HG02623 (cell line): ENCODE measurements at regions not wholly inside any gene's neighbourhood (a gene's known extent, or its start where the extent isn't known, plus 50 kb on each side); places are given as distances from the start of the nearest gene placed in this dataset.
"Not testable (repeated sequence)": the region's sequence is repeated elsewhere in the genome, so short reads cannot be mapped to it uniquely, and the experiment has no call there.

Experiments
- ATAC-seq: cut with Tn5 transposase; IDR thresholded peaks from one replicate; pipeline ENCODE4 v1.9.1; 2021; ENCODE audit warnings: moderate library complexity; ENCODE audit not compliant: unreplicated experiment

DNA sequence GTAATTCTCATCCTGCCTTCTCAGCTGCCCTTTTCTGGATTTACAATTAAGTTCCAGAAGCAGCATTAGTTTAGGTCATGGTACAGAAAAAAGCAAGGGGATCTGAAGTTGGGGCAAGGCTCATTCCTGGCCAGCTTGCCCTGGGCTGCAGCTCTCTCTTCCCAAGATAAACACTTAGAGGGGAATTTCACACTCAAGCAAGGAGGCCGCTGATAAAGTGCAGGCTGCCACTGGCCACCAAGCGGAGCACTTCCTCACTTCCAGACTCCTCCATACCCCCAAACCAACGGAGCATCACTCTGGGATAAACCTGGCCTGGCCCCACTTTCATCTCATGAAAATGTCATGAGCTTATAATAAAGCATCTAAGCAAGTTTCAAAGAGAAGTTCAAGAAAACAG lies 445.5 kb upstream of the MKI67 start:
- ATAC-seq: no peak

DNA sequence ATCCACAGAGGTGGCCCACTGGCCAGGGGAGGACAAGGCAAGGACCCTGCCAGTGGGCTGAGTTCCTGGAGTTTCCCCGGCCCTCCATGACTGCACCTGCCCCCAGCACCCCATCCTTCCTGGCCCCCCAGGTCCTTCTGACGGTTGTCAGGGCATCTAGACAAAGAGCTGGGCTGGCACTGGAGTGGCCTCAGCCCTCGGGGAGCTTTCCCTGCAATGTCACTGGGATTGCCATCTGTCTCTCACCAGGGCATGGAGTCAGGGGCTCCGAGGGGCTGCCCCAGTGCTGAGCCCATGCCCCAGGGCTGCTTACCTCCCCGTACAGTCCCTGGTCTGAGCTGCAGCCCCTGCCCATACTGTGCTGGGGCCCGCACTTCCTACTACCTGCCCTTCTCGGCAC lies 446.5 kb upstream of the MKI67 start:
- no peak for ATAC-seq

DNA sequence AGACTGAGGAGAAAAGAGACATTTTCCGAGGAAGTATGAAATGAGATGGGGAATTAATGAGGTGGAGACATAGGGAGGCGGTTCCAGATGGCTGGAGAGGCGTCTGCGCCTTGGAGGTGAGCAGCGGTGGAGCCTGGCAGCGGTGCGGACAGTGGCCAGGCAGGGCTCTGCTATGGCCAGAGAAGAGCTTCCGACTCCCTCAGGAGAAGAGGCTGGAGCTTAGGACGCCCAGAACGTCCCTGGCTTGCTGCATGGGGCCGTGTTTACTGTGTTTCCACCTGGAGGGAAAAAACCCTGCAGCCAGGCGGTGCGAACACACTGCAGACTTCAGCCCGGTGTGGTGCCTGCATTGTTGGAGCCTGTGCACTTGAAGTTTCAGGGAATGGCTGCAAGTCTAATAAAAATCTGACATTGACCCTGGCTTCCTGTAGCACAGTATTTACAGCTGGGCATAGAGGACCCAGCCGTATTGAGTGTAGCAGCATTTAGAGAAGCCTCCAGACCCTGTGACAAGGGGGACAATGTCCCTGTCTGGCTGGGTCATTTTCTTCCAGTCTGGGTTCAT lies 447.1 kb upstream of the MKI67 start:
- no peak for ATAC-seq

DNA sequence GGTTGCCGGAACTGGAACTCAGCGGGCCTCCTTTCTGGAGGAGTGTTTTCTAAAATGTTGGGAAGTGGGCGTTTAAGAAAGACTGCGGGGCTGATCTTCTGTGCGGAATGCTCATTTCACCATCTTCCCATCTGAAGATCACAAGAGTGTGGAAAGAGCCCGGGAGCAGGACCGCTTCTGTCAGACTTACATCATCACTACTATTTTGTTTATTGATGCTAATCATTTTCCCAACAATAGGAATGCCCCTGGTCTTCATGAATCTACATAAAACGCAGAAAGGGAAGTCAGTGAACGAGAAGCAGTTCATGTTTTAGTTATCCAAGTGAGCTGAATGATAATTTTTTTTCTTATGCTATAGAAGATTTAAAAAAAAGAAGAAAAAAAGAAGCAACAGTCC lies 447.8 kb upstream of the MKI67 start:
- no peak for ATAC-seq

DNA sequence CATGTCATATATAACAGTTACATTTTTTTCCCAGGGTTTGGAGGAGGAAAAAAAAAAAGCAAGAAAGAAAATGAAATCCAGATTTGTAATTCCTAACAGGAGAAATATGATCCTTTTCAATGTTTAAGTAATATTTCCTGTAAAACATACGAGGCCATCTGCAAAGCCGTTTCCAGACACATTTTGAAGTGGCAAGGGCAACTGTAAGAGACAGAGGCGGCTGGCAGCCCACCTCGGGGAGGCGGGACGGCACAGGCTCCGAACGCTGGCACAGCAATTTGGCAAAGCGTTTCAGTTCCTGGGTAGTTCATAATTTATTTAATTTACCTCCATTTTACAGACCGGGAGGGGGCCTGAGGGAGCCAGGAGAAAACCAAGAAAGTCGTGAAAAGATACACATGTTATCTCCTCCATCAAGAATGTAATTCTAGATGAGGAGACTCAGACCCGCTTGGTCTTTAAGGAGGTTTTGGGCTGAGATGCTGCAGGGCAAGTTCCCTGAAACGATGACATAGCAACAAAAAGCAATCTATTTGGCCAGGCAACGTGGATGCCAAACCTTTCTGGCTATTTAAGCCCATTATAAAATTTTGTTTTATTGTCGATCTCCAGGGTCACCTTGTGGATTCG lies 448.5 kb upstream of the MKI67 start:
- no peak for ATAC-seq

DNA sequence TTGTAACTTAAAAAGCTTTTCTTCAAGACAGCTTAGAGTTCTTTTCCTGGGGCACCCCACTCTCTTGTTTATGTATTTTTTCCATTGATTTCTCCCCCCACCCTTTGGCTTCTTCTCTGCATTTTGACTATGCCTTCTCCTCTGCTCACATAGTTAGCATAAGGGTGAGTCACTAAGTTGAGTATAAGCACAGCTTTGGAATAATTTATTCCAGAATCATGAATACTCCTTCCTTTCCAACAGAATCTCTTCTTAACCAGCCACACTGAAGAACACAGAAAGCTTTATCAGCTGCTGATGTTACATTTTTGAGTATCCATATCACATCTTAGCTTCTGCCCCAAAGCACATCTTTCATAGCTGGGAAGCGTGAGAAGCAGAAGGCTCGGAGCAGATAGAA lies 449.5 kb upstream of the MKI67 start:
- ATAC-seq: no peak

DNA sequence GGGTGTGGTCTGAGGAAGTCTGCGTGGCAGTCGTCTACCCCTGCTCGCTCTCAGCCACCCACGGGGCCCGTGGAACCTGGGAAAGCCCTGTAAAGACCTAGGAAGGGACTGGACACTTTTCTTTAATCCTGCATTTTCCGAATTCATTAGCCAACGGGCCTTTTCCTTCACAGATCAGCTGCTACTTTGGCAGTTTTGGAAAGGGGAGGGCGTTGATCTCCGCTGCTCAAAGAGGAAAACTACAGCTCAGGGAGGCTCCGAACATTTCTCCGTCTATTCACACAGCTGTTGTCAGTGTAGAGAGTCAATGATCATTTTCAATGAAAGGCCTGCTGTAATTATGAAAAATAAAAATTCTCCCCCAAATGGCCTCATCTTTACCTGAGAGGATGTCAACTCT lies 450.1 kb upstream of the MKI67 start:
- no peak for ATAC-seq

DNA sequence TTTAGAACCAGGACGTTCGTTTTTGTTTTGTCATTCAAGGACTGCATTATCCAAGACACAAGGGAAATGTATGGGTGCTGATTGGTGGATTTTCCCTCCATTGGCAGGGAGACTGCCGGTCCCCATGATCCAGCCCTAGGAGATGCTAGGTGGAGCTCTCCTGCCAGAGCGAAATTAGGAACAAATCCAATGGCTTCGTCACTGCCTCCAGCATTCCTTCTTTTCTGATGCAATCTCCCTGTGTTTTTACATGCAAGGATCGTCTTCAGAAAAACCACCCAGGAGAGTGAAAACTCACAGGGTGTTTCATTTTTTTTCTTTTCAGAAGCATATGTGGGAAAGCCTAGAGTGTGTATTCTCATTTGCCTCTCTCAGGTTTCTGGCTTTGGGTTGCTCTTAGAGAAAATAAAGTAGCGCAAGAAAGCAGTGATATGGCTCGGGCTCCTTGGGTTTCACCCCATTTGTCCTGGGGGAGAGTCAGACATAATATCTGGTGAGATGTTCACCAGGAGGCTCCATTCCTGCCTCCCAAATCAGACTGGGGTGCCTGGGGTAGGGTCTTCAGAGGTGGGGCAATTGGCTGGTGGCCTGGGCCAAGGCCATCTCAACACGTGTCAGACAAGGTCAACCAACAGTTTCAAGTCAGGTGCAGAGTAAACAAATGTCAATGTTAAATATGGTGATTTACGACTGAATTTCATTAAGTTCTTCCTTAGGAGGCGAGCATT lies 450.9 kb upstream of the MKI67 start:
- no peak for ATAC-seq

DNA sequence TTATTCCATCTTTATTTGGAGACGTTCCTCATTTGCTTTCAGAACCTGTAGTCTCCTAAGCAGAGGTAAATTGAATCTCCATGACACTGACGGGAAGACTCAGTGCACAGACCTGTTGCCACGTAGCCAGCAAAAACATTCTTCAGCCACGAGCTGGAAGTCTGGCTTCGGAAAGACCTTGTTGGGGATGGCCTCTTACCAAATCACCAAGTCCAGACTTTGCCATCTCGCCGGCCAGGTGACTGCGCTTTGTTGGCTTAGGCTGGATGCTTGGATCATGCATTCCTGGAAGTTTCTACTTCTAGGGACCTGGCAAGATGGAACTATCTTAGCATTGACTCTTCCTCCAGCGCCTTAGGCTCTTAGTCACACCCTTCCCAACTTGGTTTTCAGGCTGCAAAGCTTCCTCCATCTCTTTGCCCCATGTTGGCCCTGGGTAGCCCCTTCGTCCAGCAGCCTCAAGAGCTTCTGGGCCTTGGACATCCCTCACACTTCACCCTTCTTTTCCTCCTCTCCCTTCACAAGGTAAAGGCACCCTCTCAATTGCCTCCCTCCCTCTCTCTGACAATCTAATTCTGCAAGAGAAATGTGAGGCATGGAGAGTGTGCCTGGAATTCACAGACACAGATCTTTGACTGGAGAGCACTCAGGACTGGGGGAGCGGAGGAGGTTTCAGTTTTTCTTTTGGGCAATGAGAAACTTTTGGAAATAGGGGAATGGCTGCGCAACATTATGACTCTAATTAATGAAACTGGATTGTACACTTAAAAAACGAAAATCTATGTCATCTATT lies 451.9 kb upstream of the MKI67 start:
- no peak for ATAC-seq

DNA sequence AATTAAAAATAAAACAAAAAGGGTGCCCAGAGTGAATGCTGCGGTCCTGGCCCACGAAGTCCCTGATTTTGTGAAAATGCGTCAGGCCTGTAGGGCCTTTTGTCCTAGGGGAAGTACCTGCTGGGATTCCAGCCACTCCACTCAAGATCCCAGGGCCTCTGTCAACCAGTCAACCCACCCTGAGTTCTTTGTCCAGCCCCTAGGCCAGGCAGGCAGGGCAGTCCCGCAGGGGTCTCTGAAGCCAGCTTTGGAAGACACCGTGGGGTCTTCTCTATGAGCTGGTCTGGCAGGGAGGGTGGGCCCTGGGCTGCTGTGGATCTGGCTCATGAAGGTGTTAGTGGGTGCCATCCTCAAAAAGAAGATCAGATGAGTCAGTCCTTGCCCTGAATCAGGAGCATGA lies 452.5 kb upstream of the MKI67 start:
- no peak for ATAC-seq

DNA sequence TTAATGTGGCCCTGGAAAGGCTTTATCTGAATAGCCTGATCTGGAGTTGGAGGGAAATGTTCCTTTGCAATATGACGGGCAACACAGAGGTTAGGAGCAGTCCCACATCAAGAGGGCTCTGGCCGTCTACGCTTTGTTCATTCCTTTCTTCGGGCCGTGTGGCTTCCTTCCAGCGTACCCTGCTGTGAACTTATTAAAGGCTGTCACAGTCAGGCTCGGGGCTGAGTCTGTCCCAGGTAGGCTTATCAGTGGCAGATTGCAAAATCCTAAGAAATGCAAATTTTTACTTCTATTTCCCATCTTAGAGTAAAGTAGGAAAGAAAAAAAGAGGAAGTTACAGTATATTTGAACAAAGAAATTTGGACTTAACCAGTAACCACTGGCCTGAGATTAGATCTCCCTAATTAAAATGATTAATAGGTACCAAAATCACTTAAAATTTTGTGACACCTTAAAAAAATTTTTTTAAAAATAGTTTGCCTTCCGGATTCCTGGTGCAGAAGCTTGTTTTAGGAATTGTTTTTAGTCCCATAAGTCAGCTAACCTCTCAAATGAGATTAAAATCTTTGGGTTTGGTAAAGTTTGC lies 453.1 kb upstream of the MKI67 start:
- no peak for ATAC-seq

DNA sequence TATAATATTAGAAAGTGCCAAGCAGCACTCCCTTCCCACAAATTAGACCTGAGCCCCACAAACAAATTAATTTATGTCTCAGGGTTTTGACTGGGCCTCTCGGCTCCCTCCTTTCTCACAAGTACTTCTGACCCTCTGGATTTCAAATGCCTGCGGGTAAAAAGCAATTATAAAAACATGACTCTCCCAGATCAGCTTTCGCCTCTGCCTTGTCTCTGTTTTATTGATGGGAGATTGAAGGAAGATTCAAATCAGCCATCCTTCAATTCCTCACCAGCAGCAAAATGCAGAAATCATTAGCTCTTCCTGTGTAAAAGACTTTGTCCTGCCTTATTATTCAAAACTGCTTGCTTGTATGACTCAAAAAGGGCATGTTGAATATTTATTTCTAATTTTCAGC lies 453.7 kb upstream of the MKI67 start:
- ATAC-seq: no peak

DNA sequence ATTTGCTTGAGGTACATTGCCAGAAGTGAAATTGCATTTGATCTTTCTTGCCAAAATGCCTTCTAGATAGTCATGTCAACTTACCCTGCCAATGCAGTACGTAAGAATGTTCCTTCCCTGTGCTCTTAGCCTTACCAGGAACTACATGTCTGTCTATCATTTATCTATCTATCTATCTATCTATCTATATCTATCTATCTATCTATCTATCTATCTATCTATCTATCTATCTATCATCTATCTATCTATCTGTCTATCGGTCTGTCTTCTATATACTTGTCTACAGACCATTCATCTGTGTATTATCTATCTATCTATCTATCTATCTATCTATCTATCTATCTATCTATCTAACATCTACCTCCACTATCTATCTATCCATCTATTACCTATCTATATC lies 456.9 kb upstream of the MKI67 start:
- ATAC-seq: not testable (repeated sequence)

DNA sequence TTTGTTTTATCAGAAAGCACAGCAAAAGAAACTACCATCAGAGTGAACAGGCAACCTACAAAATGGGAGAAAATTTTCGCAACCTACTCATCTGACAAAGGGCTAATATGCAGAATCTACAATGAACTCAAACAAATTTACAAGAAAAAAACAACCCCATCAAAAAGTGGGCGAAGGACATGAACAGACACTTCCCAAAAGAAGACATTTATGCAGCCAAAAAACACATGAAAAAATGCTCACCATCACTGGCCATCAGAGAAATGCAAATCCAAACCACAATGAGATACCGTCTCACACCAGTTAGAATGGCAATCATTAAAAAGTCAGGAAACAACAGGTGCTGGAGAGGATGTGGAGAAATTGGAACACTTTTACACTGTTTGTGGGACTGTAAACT lies 460.4 kb upstream of the MKI67 start:
- ATAC-seq: not testable (repeated sequence)

DNA sequence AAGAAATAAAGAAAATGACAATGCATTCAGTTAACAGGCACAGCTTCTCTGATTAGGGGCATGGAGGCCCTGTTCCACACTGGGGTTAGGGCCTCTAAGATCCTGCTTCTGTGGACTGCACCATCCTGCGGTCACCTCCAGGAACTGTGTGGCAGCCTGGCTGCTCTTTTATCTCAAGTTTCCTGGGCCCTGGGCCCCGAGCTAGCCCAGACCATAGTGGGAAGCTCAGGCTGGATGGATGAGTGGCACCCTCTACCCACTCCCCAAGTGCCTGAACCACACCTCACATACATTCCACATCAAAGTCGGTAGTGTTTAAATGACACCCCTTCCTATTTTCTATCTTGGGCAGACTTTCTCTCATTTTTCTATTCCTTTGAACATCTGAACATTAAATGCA lies 461.5 kb upstream of the MKI67 start:
- ATAC-seq: no peak

DNA sequence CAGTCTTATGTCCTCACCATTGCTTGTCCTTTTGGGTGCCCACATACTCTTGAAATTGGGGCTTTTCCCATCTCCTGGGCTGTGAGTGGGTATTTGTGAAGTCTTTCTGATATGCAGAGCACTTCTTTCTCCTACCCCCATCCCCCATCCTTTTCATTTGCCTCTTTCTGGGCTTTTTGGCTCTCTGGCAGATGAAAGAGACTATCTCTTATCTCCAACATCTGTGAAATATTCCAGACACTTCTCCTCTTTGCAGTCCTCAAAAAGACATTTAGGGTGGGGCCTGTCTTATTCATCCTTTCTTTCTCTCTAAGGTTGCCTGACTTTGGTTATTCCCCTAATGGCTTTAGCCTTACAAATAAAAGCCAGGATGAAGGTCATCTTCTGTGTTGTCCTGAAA lies 462.2 kb upstream of the MKI67 start:
- ATAC-seq: no peak

DNA sequence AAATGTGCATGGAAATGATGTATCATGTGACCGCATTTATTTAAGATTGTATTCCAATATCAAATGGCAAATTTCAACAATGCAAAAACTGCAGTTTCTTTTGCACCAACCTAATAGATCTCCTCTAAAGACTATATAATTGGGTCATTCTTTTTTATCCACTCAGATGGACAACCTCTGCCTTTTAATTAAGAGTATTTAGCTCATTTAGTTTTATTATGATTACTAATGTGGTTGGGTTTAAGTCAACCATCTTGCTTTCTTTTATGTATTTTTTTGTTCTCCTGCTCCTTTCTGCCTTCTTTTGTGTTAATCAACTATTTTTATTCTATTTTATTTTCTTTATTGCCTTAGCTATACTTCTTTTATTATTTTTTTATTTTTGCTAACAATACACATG lies 468.5 kb upstream of the MKI67 start:
- no peak for ATAC-seq

DNA sequence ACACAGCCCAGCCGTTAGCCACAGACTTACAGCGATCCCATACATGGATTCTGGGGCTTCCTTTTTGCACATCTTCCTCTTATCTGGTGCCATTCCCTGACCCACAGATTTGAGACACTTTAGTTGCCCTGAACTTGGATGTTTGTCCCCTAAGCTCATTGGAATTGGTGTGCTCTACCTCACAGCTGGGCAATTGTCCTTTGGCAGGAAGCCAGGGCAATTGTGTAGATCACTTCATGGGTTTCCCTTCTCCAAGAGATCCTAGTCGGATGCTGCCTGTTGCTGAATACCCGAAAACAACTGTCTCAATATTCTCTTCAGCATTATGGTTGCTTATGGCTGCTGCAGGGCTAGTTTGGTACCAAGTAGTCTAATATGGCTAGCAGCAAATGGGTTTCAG lies 470.7 kb upstream of the MKI67 start:
- no peak for ATAC-seq

DNA sequence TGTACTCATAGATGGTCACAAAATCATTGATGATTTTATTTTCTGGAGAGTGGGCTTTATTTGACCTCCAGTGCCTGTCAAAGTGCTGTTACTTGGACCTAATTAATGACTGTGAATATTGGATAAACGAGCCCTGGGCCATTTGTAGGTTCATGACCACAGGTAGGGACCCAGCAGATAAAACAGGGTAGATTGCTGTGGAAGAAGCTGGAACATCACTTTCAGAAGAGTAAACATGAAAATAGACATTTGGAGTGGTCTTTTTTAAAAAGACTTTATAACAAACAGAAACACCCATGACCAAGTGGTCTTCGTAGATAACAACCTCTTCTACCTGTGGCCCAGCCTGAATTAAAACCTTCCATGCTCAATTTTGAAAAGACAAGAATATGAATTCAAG lies 472.8 kb upstream of the MKI67 start:
- no peak for ATAC-seq

DNA sequence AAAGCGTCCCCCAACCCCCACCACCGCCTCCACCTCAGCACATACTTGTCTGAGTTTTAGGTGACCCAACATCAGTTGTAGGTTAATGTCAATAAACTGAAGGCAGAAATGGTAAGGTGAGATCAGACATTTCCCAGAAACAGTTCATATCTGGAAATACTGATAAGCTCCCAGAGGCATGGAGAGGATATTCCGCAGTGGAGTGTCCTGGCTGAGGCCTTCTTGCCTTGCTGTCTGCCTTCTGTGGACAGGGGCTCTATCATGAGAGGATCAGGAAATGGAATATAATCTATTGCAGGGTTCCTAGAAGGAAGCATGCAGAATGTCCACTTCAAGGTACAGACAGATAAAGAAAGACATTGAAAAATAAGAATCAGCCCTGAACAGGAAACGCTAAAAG lies 473.3 kb upstream of the MKI67 start:
- no peak for ATAC-seq

DNA sequence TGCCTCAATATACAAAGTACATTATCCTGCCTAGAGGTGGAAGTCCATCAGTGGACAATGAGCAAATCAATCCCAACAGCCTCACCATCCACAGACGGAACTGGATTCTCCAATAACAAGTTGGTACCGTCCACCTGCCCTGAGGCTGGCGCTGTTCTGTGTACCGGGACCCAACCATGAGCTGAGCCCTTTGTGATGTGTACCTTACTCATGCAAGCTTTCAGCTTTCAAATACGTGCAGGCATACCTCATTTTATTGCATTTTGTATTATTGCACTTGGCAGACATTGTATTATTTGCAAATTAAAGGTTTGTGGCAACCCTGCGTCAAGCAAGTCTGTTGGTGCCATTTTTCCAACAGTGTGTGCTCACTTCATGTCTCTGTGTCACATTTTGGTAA lies 476.0 kb upstream of the MKI67 start:
- no peak for ATAC-seq

DNA sequence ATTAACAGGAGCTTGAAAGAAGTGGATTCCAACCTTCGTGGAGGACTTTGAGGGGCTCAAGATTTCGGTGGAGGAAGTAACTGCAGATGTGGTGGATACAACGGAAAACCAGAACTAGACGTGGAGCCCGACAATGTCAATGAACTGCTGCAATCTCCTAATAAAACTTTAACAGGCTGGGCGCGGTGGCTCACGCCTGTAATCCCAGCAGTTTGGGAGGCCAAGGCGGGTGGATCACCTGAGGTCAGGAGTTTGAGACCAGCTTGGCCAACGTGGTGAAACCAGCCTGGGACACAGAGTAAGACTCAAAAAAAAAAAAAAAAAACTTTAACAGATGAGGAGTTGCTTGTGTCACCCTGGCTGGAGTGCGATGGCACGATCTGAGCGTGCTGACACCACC lies 477.8 kb upstream of the MKI67 start:
- no peak for ATAC-seq
